ENCODE measurements at regions not wholly inside any gene's neighbourhood (a gene's known extent, or its start where the extent isn't known, plus 50 kb on each side); places are given as distances from the start of the nearest gene placed in this dataset.
A peak's percentile ranks its signal among the peaks of the same experiment; 100 is the strongest.

GRCh38 chr6:14062345-14063029, 55.1 kb upstream of the CD83 start:
- no peak for DNase-seq (ENCODE audit: low spot score)
- no peak overlapping the region for H3K27ac Mint-ChIP-seq (ENCODE audit: unreplicated experiment)
- H3K36me3 Mint-ChIP-seq (ENCODE audit: low read depth, unreplicated experiment), result no peaks in the 10 kb centered on the region

GRCh38 chr6:14063756-14064155, 53.8 kb upstream of the CD83 start:
- Mint-ChIP-seq H3K27me3 (ENCODE audit: unreplicated experiment) (peaks cover 1% of the 10 kb centered on the region), H3K9me3 (ENCODE audit: unreplicated experiment) (no peaks in the 10 kb centered on the region), H3K4me3 (ENCODE audit: unreplicated experiment) (no peak overlapping the region), H3K4me1 (ENCODE audit: unreplicated experiment) (no peaks in the 10 kb centered on the region), H3K27ac (ENCODE audit: unreplicated experiment) (no peak overlapping the region), H3K36me3 (ENCODE audit: low read depth, unreplicated experiment) (no peaks in the 10 kb centered on the region)
- no peak for DNase-seq (ENCODE audit: low spot score)
- no peak for TF ChIP-seq CTCF (IDR thresholded peaks at IDR 0.05; ENCODE audit: unreplicated experiment)

More at GRCh38 chr6:14062345-14063029, 55.1 kb upstream of the CD83 start:
- H3K4me1 Mint-ChIP-seq (ENCODE audit: unreplicated experiment), result no peaks in the 10 kb centered on the region
- no peak overlapping the region for H3K4me3 Mint-ChIP-seq (ENCODE audit: unreplicated experiment)
- H3K27me3 Mint-ChIP-seq (ENCODE audit: unreplicated experiment), result peaks cover 3% of the 10 kb centered on the region
- no peaks in the 10 kb centered on the region for H3K9me3 Mint-ChIP-seq (ENCODE audit: unreplicated experiment)
- no peak for TF ChIP-seq CTCF (IDR thresholded peaks at IDR 0.05; ENCODE audit: unreplicated experiment)

- Mint-ChIP-seq H3K9me3 (ENCODE audit: unreplicated experiment) (no peaks in the 10 kb centered on the region), H3K4me1 (ENCODE audit: unreplicated experiment) (no peaks in the 10 kb centered on the region), H3K27ac (ENCODE audit: unreplicated experiment) (no peak overlapping the region), H3K36me3 (ENCODE audit: low read depth, unreplicated experiment) (no peaks in the 10 kb centered on the region), H3K27me3 (ENCODE audit: unreplicated experiment) (peaks cover 1% of the 10 kb centered on the region), H3K4me3 (ENCODE audit: unreplicated experiment) (no peak overlapping the region)
- TF ChIP-seq CTCF (IDR thresholded peaks at IDR 0.05; ENCODE audit: unreplicated experiment), result no peak
- no peak for DNase-seq (ENCODE audit: low spot score)
Measured at GRCh38 chr6:14065350-14065749, 52.2 kb upstream of the CD83 start.

DNA sequence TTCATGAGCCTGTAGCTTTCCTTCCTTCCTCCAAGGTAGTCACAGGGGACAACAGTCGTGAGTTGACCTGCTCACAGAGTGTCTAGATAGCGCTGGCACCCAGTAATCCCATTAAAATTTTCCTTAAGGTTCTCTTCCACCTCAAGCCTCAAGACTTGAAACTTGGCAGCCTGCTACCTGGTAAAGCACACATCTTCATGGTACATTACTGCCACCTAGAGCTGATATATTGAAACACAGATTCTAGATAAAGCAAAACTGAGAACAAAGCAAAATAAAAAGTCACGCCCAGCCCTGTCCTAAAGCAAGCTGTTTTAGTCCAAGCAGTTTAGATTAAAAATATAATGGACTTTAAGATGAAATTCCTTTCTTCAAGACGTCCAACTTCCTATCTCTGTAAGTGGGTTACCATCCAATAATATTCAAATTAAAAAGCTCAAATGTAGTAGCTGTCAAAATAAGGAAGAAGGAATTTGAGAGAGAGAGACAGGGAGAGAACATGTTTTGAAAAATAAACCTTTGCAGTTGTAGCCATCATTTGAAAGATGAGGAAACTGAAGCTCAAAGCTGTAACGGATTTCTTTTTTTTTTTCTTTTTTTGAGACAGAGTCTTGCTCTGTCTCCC, 50.7 kb upstream of the CD83 start:
- Mint-ChIP-seq H3K4me3 (ENCODE audit: unreplicated experiment) (no peak overlapping the region), H3K9me3 (ENCODE audit: unreplicated experiment) (no peaks in the 10 kb centered on the region), H3K27me3 (ENCODE audit: unreplicated experiment) (peaks cover 1% of the 10 kb centered on the region), H3K36me3 (ENCODE audit: low read depth, unreplicated experiment) (no peaks in the 10 kb centered on the region), H3K27ac (ENCODE audit: unreplicated experiment) (no peak overlapping the region), H3K4me1 (ENCODE audit: unreplicated experiment) (peaks cover 5% of the 10 kb centered on the region)
- peak; percentile 55 for TF ChIP-seq CTCF (IDR thresholded peaks at IDR 0.05; ENCODE audit: unreplicated experiment)
- peak; percentile 7 for DNase-seq (ENCODE audit: low spot score)

DNA sequence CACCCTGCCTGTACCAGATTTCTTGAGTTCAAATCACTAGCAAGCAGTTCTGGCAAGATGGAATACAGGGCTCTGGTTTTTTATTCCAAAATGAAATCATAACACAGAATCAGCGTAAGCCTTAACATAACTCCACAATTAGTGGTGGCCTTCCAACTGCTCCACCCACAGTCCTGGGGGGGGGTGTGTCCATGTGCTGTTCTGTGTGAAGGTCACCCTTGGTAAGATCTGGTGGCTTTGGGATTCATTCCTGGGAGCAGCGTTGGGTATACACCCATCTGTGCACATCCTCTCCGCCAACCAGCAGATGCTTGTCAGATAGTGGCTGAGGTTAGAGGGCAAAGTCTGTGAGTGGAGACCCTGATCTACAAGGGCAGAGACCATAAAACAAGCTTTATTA, 49.9 kb upstream of the CD83 start:
- Mint-ChIP-seq H3K36me3 (ENCODE audit: low read depth, unreplicated experiment) (no peaks in the 10 kb centered on the region), H3K4me3 (ENCODE audit: unreplicated experiment) (no peak overlapping the region), H3K4me1 (ENCODE audit: unreplicated experiment) (peaks cover 5% of the 10 kb centered on the region), H3K27ac (ENCODE audit: unreplicated experiment) (no peak overlapping the region), H3K27me3 (ENCODE audit: unreplicated experiment) (peaks cover 1% of the 10 kb centered on the region), H3K9me3 (ENCODE audit: unreplicated experiment) (no peaks in the 10 kb centered on the region)
- TF ChIP-seq CTCF (IDR thresholded peaks at IDR 0.05; ENCODE audit: unreplicated experiment), result no peak
- DNase-seq (ENCODE audit: low spot score), result no peak
